Testis (tissue), 2 donors: ENCODE measurements at regions not wholly inside any gene's neighbourhood (a gene's known extent, or its start where the extent isn't known, plus 50 kb on each side); places are given as distances from the start of the nearest gene placed in this dataset.

Experiments
- DNase-seq: peaks from one replicate; pipeline ENCODE4 v3.0.0-alpha.2; 2019
- H3K27ac ChIP-seq, 2 donors: fragments of 200-600 bp; sonication (generic); one replicate each; pipeline ENCODE4 v1.5.1; 2019
- H3K27me3 ChIP-seq: fragments of 200-600 bp; sonication (generic); one replicate; pipeline ENCODE4 v1.5.1; 2019
- H3K36me3 ChIP-seq: fragments of 200-600 bp; sonication (generic); one replicate; pipeline ENCODE4 v1.5.1; 2017; ENCODE audit warnings: low read depth; ENCODE audit errors: missing control alignments
- H3K4me1 ChIP-seq: fragments of 200-600 bp; sonication (generic); one replicate; pipeline ENCODE4 v1.5.1; 2019
- H3K4me3 ChIP-seq, 2 donors: fragments of 200-600 bp; sonication (generic); one replicate each; pipeline ENCODE4 v1.5.1; 2017 to 2019
- H3K9me3 ChIP-seq: fragments of 200-600 bp; sonication (generic); one replicate; pipeline ENCODE4 v1.5.1; 2017
- CTCF ChIP-seq, 3 experiments: fragments of 450-650 bp in 2 of 3; fragments of 200-600 bp in 1 of 3; sonication (generic) in 1 of 3; IDR thresholded peaks; one replicate each; pipeline ENCODE4 v1.5.1; 2016 to 2019; ENCODE audit warnings: antibody characterized with exemption in 3 of 3, mild to moderate bottlenecking in 2 of 3, moderate library complexity in 1 of 3
- POLR2A ChIP-seq: fragments of 450-650 bp; IDR thresholded peaks from one replicate; pipeline ENCODE4 v1.6.1; 2017; ENCODE audit warnings: antibody characterized with exemption, mild to moderate bottlenecking, moderate library complexity
- WGBS, 2 donors: methylation state at CpG; one replicate each; pipeline ENCODE4 v1.1.5; 2018; 5-methylcytosine and 5-hydroxymethylcytosine counted together
- intact Hi-C: fragments of 100-400 bp; cut with DNase I; formaldehyde crosslinking; loops from one replicate; pipeline ENCODE4 v1.15.1; 2023; ENCODE audit warnings: low total_unique reads

DNA sequence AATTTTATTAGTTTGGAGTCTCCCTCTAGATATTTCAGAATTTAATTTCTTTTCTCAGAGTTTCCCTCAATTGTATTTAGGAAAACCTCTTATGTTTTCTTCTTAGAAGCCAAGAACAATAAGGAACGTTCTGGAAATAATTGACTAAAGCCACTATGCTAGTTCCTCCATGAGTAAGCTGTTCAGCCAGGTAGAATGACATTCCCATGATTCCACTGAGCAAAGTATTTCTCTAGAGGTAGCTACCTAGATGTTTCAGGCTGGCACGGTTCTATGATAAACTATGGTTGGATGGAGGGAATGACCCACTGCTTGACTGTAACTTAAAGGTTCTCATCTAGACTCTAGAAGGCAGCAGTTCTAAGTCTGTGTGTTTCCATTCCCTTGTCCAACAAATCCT, 62.4 kb downstream of the CLDN17 start:
- no peaks in the 10 kb centered on the region for H3K4me1 ChIP-seq
- 56 to 76% methylated on average over 2 of the region's 2 CpGs for WGBS, 2 donors
- no peaks in the 10 kb centered on the region for H3K27me3 ChIP-seq
- DNase-seq, result no peak
- H3K4me3 ChIP-seq, result no peak overlapping the region
- intact Hi-C loops, result no loop called here
- H3K36me3 ChIP-seq, result no peaks in the 10 kb centered on the region
- no peaks in the 10 kb centered on the region for H3K9me3 ChIP-seq
- TF ChIP-seq CTCF (IDR thresholded peaks at IDR 0.05) (no peak), POLR2A (no peak)
- H3K27ac ChIP-seq, result no peak overlapping the region

DNA sequence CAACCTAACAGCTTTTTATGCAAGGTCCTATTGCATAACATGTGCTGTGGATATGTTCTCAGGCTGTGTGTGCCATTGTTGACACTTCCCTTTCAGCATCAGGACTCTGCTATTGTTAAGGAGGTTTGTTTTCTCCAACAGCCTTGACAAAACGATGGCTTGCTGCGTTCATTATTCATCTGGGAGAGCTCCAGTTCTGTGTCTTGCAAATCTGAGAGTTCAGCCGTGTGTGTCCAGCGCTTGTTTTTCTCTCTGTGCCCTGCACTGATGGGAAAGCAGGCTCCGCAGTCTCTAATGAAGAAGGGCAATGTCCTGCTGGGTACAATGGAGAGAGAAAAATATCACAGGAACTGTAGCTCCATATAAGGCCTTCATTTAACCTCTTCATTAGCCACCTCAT, 63.7 kb downstream of the CLDN17 start:
- Histone ChIP-seq H3K4me1 (no peaks in the 10 kb centered on the region), H3K4me3 (no peak overlapping the region), H3K9me3 (no peaks in the 10 kb centered on the region), H3K27ac (no peak overlapping the region), H3K27me3 (no peaks in the 10 kb centered on the region), H3K36me3 (no peaks in the 10 kb centered on the region)
- no peak for DNase-seq
- 53 to 72% methylated on average over 5 of the region's 5 CpGs for WGBS, 2 donors
- TF ChIP-seq POLR2A, result no peak
- no peak for TF ChIP-seq CTCF (IDR thresholded peaks at IDR 0.05)
- intact Hi-C loops, result no loop called here

- Histone ChIP-seq H3K4me1 (no peaks in the 10 kb centered on the region), H3K36me3 (no peaks in the 10 kb centered on the region), H3K4me3 (no peak overlapping the region), H3K27me3 (no peaks in the 10 kb centered on the region), H3K9me3 (no peaks in the 10 kb centered on the region), H3K27ac (no peak overlapping the region)
- WGBS, 2 donors, result 73 to 76% methylated on average over 4 of the region's 4 CpGs
- no peak for DNase-seq
- intact Hi-C loops, result no loop called here
- no peak for TF ChIP-seq CTCF (IDR thresholded peaks at IDR 0.05)
- no peak for TF ChIP-seq POLR2A
Measured at GRCh38 chr21:30101967-30102366, 64.6 kb downstream of the CLDN17 start.

DNA sequence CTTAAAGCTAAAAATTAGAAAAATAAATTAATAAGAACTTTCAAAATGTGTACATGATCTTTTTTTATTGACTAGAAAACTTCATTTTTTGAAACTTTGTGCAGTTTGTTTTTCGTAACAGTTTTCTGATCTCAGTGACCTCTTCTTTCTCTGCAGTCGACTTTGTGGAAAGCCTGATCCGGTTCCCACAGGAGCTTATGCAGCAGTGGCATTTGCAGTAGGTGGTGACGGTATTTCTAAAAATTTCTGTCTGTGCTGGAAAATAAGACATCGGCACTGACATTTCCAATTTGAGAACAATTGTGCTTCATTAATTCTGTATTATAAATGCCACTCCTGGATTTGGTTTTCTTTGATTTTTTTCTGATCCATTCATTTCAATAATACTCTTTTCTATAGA, 68.8 kb downstream of the CLDN17 start:
- whole genome bisulfite sequencing, 2 donors, result 54 to 69% methylated on average over 5 of the region's 5 CpGs
- Histone ChIP-seq H3K36me3 (no peaks in the 10 kb centered on the region), H3K4me1 (no peaks in the 10 kb centered on the region), H3K27me3 (no peaks in the 10 kb centered on the region), H3K27ac (no peak overlapping the region), H3K4me3 (no peak overlapping the region), H3K9me3 (no peaks in the 10 kb centered on the region)
- TF ChIP-seq CTCF (IDR thresholded peaks at IDR 0.05), result no peak
- no peak for TF ChIP-seq POLR2A
- DNase-seq, result no peak
- intact Hi-C loops, result no loop called here

DNA sequence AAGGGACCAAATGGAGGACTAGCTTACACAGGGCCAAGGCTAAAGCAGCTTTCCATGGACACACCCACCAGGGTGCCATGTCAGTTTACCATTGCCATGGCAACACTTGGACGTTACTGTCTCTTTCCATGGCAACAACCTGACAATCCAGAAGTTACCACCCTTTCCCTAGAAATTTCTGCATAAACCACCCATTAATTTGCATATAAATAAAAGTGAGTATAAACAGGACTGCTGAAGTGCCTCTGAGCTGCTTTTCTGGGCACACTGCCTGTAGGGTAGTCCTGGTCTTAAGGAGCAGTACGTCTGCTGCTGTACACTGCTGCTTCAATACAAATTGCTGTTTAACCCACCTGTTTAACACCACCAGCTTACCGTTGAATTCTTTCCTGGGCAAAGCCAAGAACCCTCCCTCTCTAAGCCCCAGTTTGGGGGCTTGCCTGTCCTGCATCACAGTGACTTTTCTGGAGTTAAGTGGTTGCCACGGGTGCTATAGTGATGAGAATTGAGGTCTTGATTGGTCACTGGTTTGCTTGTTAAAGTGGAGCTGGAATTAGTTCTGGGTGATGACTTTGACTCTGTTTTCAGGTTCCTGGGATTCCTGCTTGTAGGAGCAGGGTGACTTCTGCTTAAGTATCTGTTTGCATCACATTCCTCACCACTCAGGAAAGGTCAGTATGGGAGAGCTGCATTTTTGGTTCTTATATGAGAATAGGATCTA, 83.2 kb downstream of the CLDN17 start:
- intact Hi-C loops, result no loop called here
- Histone ChIP-seq H3K27ac (no peak overlapping the region), H3K36me3 (no peaks in the 10 kb centered on the region), H3K27me3 (no peaks in the 10 kb centered on the region), H3K9me3 (no peaks in the 10 kb centered on the region), H3K4me1 (no peaks in the 10 kb centered on the region), H3K4me3 (no peak overlapping the region)
- TF ChIP-seq POLR2A, result no peak
- TF ChIP-seq CTCF (IDR thresholded peaks at IDR 0.05), result no peak
- DNase-seq, result no peak
- 27 to 45% methylated on average over 4 of the region's 4 CpGs for WGBS, 2 donors
